Non-pigmented ciliary epithelial cell (primary cell): ENCODE measurements at regions not wholly inside any gene's neighbourhood (a gene's known extent, or its start where the extent isn't known, plus 50 kb on each side); places are given as distances from the start of the nearest gene placed in this dataset.

Source experiments
- DNase-seq: peaks from one replicate; pipeline ENCODE4 v3.0.0-alpha.2; 2010; ENCODE audit warnings: low read depth

- DNase-seq, result no peak
These were observed 99.0 kb upstream of the GJB5 start for GRCh38 chr1:34655875-34656240.

GRCh38 chr1:34656299-34656698 lies 98.5 kb upstream of the GJB5 start:
- no peak for DNase-seq

DNA sequence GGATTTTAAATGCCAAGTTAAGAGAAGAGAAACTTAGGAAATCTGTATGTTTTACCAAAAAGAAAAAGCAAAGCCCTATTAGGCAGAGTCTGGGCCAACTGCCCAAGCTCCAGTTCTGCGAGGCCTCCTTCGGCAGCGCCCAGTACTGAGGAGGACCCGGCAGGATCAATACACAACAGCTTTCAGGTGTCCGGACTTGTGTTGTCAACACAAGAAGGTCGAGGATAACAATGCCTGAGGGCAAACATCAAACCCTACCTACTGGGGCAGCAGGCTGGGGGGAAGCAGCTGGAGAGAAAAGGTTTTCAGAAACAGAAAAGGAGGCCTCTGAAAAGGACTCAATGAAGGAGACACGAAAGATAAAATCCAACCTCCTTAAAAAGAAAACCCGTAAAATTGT lies 98.1 kb upstream of the GJB5 start:
- DNase-seq, result no peak

DNA sequence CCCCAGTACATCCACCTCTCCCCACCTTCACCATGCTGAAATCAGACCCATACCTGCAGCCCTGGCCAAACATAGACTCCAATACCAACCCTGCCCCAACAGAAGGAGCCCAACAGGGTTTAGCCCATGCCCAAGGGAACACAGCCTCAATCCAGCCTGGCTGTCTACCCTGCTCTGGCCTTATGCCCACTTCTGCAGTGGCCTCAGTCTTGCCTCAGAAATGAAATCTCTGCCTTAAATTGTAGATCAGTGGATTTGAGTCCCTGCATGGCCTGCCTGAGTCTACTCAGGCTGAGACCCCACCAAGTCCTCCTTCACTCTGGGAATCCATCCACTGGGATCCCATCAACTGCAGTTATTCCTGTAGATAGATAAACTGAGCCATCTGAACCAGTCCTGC lies 97.6 kb upstream of the GJB5 start:
- DNase-seq, result no peak

- DNase-seq, result no peak
These were observed 97.0 kb upstream of the GJB5 start for GRCh38 chr1:34657849-34658248.

GRCh38 chr1:34663031-34663430 lies 91.8 kb upstream of the GJB5 start:
- no peak for DNase-seq

- DNase-seq, result no peak
These were observed 86.8 kb upstream of the GJB5 start for GRCh38 chr1:34668063-34668462.

GRCh38 chr1:34670982-34671381 lies 83.9 kb upstream of the GJB5 start:
- DNase-seq, result no peak

GRCh38 chr1:34671887-34672286 lies 83.0 kb upstream of the GJB5 start:
- no peak for DNase-seq

DNA sequence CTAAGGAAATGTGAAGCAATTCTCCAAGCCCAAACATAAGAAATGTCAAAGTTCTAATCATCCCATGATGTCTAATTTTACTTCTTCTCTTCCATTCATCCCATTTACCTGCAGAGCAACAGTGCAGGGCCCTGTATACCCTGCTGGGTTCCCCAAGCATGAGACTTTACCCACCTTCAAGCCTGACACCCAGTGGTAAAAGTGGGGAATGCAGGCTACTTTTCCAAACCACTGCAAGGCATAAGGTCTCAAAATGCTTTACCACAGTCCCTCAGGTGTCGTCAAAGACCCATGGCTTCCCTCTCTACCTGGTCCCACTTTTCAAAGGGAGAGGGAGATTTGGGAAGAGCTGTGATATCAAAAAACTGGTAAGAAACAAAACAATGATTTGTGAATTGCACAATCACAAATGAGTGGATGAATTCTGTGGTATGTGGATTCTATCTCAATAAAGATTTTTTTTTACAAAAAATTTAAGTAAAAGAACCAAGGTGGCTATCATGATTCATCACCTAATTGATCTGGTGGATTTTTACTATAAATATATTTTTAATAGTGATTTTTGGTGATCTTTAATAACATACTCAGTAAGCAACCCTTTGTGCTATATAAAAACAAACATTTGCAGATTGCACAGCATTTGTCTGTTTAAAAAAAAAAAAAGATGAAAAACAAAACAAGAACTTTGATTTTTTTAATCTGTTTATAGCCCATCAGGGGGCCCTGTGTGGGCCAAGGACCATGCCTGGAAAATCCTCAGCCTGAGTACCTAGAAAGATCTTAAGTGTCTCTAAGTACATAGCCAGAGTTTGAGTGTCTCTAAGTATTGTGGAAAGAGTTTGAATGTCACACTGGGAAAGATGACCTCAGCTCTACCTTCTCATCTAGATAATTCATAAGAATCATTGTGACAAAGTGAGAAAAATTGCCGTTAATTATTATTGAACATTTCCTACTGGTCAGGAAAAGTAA lies 73.1 kb upstream of the GJB5 start:
- no peak for DNase-seq

DNA sequence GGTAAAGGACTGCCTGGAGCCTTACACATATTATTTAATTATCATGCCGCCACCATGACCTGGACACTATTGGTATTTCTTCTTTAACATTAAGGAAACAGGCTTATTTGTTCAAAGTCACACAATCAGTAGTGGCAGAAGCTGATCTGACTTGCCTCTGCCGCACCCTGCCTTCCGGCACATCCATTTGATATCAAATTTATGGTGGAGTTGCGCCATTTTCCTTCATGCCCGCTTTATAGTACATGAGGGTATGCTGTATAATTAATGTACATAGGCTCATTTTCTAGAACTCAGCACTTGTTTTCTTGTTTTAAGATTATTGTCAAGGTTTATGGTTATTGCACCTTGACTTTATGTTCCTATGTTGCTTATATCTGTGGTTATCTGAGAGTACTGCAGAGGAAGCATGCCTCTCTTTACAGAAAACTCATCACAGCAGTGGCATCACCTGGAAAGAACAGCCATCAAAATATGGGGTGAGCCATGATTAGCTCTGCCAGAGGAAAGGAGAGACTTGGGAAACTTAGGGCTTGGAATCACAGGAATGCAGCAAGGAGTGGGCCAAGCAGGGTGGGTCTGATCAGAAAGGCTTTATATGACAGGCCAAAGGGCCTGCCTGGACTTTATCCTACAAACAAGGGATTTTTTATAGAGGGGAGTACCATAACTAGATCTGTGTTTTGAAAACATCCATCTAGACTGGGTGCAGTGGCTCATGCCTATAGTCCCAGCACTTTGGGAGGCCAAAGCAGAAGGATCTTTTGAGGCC lies 72.2 kb upstream of the GJB5 start:
- no peak for DNase-seq

DNA sequence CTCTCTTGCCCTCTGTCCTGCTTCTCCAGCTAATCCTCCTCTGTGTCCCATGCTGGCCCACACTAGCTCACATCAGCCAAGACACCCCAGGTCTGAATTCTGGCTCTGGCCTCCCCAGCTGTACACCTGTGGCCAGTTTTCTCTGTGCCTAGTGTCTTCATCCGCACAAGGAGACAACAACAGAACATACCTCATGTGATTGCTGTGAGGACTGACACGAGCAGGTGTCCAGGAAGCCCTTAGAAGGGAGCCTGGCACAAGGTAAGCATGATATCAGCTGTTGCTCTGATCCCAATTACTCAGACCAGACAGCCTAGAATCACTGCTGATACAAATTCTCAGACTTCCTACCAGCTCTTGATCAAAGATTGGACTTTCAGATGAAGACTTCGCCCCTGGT lies 71.2 kb upstream of the GJB5 start:
- no peak for DNase-seq

DNA sequence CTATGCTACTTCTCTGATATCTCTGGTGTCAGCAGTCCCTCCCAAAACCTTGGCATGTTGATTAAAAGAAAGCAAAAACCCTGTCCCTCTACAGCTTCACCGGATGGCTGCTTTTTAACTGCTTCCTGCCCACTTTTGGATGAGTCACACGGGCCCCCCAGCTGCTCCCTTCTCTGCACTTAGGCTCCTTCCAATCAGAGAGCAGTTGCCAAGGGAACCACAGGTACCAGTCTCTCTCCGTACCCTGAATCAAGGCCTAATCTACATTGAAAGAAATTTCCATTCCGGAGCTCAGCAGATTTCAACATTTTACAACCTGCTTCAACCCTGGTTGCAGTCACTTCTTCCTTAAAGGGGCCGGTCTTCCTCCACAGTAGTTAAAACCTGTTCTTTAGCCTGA lies 70.6 kb upstream of the GJB5 start:
- DNase-seq, result no peak

DNA sequence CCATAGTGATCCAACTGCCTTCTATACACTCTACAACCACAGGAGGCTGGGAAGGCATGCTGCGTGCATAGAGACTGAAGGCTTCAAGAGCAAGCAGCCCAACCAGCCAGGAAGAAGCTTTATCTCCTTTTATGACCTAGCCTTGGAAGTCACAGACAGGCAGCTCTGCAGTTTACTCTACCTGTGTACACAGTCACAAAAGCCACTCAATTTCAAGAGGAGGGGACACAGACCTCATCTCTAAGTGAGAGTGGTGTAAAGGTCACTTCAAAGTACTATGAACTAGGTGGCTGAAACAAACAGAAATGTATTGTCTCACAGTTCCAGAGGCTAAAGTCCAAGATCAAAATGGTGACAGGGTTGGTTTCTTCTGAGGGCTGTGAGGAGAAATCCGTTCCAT lies 69.6 kb upstream of the GJB5 start:
- DNase-seq, result no peak

DNA sequence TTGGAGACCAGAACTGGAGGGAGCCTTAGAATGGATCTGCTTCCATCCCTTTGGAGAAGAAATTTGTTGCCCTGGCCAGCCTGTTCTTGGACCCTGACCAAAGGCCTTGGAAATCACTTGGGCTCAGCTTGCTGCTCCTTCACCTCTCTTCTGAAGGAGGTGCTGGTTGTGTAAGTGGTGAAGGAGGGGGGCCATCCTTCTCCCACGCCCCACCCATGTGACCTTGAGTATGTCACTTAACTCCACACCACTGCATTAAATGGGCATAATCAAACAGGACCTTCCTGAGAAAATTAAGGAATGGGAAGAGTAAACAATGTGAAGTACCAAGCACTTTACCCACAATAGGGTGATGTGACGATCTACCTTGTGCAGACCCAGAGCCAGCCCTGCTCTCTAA lies 68.3 kb upstream of the GJB5 start:
- DNase-seq, result no peak

DNA sequence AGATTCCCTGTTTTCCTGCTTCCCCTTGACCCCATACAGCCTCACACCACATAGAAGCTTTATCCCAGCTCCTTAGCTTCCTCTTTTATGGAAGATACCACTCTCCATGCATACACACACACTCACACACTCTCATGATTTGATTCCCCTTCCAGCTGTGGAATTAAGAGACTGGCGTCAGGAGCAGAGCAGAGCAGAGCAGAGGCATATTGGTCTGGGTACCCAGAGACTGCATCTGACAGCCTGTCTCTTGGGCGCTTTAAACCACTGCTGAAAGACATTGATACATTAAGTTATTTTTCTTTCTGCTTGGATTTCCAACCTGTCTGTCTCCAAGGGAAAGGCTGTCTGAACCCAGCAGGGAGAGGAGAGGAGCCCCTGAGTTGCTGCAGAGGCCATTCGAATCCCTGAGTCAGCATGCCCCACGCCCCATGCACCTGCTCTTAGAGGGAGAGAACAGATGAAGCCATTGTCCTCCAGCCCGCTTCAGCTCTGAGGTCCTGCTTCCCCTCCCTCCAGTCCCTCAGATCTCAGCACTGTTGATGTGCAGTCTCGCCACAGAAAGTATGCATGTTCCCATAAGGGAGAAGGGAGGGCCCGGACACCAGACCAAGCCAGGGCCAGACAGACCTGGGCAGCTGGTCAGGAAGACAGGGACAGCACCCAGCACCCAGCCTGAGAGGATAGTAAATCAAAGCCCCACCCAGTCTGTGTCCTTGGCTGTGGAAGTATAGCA lies 66.7 kb upstream of the GJB5 start:
- DNase-seq, result no peak

DNA sequence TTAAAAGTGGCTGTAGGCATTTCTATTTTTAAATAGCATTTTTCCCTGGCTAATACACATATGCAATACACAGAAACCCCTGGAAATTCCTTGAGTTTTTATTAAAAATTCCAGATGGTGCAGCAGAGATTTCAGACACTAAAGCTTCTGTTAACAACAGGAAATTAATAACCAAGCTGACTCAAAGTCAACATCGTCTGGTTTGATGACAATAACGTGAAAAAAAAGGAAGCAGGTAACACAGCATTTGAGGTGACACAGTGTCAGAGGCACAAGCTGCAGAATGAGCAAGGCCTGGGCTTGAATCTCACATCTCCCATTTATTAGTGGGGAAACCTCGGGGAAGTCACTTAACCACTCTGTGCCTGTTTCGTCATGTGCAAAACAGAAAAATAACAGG lies 64.6 kb upstream of the GJB5 start:
- no peak for DNase-seq

GRCh38 chr1:34693081-34693480 lies 61.8 kb upstream of the GJB5 start:
- no peak for DNase-seq

DNA sequence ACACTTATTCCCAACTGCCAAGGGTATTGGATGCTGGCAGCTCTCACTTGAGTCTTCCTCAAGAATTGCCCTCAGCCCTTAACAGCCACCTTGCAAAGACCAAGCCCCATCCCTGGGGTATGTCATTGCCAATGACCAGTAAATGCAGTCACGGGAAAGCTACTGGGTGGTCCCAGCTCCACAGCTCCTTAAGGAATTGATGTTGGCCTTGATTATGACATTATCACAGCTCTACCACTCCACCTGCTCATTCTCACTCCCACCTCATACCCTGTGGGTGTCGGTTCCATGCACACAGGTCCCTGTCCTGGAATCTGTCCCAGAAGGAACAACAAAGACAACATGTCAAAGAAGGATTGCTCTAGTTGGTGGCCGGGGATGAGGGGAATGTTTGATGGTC lies 60.5 kb upstream of the GJB5 start:
- DNase-seq, result no peak

DNA sequence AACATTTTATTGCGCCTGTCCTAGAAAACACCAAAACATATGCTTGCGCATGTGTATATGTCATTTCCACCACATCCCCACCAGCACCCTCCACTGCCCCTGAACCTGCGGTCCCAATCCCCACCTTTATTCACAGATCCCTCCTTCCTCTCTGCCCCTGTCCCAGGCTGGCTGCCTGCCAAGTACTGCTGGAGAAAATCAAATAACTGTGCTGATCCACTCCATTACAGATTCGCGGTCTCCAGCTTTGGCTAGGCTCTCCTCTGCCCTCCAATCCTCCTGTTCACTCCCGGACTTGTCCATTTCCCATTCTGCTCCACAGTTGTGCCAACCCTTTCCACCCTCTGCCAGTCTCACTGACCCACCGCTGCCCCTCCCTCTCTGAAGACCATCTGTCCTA lies 59.3 kb upstream of the GJB5 start:
- DNase-seq, result no peak

- no peak for DNase-seq
These were observed 58.6 kb upstream of the GJB5 start for GRCh38 chr1:34696230-34696629.

DNA sequence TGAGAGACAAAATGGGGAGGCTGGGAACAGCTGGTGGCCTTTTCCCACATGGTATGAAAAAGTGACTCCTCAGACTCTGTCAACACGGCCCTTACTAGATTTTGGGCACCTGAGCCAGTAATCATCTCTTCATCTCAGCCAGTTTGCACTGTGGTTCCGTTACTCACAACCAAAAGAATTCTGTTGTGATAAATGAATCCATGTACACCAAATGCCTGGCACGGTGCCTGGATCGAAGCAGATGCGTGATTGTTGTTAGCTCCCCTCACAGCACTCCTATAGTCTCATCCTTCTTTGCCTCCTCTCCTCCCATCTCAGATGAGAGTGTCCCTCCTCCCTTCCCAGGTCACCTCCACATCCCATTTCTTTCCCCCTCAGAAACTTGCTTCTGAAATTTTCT lies 57.9 kb upstream of the GJB5 start:
- no peak for DNase-seq

- DNase-seq, result no peak
These were observed 57.0 kb upstream of the GJB5 start for GRCh38 chr1:34697818-34698217.
